ENCODE measurements at regions not wholly inside any gene's neighbourhood (a gene's known extent, or its start where the extent isn't known, plus 50 kb on each side); places are given as distances from the start of the nearest gene placed in this dataset.
A peak's percentile ranks its signal among the peaks of the same experiment; 100 is the strongest.

DNA sequence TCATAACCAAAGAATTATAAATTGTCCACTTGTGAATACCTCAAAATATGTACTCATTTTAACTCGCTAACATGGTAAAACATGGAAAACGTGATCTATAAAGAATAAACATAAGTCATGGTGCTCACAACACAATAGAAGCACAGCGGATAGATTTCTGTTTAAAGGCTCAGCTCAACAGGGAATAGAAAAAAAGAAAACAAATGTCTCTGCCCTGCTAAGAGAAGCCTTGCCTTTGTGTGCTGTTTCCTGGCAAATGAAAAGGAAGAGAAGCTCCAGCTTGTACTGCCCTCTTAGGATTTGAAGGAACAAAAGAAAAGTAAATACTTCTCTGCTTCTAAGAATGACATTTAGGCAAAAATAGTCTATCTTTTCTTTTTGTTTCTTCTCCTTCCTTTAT lies 121.0 kb upstream of the KRR1 start:
- DNase-seq (ENCODE audit: low spot score) (no peak), ATAC-seq (peak; percentile 75)
- H3K27me3 Mint-ChIP-seq (ENCODE audit: low read depth), result no peaks in the 10 kb centered on the region
- TF ChIP-seq, protein P1, sequence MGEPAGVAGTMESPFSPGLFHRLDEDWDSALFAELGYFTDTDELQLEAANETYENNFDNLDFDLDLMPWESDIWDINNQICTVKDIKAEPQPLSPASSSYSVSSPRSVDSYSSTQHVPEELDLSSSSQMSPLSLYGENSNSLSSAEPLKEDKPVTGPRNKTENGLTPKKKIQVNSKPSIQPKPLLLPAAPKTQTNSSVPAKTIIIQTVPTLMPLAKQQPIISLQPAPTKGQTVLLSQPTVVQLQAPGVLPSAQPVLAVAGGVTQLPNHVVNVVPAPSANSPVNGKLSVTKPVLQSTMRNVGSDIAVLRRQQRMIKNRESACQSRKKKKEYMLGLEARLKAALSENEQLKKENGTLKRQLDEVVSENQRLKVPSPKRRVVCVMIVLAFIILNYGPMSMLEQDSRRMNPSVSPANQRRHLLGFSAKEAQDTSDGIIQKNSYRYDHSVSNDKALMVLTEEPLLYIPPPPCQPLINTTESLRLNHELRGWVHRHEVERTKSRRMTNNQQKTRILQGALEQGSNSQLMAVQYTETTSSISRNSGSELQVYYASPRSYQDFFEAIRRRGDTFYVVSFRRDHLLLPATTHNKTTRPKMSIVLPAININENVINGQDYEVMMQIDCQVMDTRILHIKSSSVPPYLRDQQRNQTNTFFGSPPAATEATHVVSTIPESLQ (CRISPR knock-in tag; IDR thresholded peaks at IDR 0.05), result no peak
- TF ChIP-seq TEAD1 (CRISPR knock-in tag; IDR thresholded peaks at IDR 0.05) (no peak), GTF2I (CRISPR knock-in tag; conservative IDR thresholded peaks at IDR 0.05) (no peak), IRF2 (CRISPR knock-in tag; IDR thresholded peaks at IDR 0.05; ENCODE audit: borderline replicate concordance, low read depth) (no peak), KAT7 (CRISPR knock-in tag; IDR thresholded peaks at IDR 0.05; ENCODE audit: borderline replicate concordance) (no peak), ZNF671 (CRISPR knock-in tag; IDR thresholded peaks at IDR 0.05) (no peak), JAZF1 (CRISPR knock-in tag; IDR thresholded peaks at IDR 0.05) (no peak), MXD4 (CRISPR knock-in tag; IDR thresholded peaks at IDR 0.05; ENCODE audit: borderline replicate concordance) (no peak), GRHL2 (CRISPR knock-in tag; IDR thresholded peaks at IDR 0.05; ENCODE audit: insufficient replicate concordance, severe bottlenecking) (no peak), CREM (CRISPR knock-in tag; IDR thresholded peaks at IDR 0.05) (no peak), ZNF317 (CRISPR knock-in tag; IDR thresholded peaks at IDR 0.05; ENCODE audit: borderline replicate concordance, low read depth) (no peak), ESRRA (CRISPR knock-in tag; IDR thresholded peaks at IDR 0.05; ENCODE audit: borderline replicate concordance) (no peak)
- TF ChIP-seq, protein P2, sequence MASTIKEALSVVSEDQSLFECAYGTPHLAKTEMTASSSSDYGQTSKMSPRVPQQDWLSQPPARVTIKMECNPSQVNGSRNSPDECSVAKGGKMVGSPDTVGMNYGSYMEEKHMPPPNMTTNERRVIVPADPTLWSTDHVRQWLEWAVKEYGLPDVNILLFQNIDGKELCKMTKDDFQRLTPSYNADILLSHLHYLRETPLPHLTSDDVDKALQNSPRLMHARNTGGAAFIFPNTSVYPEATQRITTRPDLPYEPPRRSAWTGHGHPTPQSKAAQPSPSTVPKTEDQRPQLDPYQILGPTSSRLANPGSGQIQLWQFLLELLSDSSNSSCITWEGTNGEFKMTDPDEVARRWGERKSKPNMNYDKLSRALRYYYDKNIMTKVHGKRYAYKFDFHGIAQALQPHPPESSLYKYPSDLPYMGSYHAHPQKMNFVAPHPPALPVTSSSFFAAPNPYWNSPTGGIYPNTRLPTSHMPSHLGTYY (CRISPR knock-in tag; IDR thresholded peaks at IDR 0.05), result no peak
- TF ChIP-seq, protein P3, sequence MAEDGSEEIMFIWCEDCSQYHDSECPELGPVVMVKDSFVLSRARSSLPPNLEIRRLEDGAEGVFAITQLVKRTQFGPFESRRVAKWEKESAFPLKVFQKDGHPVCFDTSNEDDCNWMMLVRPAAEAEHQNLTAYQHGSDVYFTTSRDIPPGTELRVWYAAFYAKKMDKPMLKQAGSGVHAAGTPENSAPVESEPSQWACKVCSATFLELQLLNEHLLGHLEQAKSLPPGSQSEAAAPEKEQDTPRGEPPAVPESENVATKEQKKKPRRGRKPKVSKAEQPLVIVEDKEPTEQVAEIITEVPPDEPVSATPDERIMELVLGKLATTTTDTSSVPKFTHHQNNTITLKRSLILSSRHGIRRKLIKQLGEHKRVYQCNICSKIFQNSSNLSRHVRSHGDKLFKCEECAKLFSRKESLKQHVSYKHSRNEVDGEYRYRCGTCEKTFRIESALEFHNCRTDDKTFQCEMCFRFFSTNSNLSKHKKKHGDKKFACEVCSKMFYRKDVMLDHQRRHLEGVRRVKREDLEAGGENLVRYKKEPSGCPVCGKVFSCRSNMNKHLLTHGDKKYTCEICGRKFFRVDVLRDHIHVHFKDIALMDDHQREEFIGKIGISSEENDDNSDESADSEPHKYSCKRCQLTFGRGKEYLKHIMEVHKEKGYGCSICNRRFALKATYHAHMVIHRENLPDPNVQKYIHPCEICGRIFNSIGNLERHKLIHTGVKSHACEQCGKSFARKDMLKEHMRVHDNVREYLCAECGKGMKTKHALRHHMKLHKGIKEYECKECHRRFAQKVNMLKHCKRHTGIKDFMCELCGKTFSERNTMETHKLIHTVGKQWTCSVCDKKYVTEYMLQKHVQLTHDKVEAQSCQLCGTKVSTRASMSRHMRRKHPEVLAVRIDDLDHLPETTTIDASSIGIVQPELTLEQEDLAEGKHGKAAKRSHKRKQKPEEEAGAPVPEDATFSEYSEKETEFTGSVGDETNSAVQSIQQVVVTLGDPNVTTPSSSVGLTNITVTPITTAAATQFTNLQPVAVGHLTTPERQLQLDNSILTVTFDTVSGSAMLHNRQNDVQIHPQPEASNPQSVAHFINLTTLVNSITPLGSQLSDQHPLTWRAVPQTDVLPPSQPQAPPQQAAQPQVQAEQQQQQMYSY (CRISPR knock-in tag; IDR thresholded peaks at IDR 0.05), result no peak
- TF ChIP-seq, protein P4, sequence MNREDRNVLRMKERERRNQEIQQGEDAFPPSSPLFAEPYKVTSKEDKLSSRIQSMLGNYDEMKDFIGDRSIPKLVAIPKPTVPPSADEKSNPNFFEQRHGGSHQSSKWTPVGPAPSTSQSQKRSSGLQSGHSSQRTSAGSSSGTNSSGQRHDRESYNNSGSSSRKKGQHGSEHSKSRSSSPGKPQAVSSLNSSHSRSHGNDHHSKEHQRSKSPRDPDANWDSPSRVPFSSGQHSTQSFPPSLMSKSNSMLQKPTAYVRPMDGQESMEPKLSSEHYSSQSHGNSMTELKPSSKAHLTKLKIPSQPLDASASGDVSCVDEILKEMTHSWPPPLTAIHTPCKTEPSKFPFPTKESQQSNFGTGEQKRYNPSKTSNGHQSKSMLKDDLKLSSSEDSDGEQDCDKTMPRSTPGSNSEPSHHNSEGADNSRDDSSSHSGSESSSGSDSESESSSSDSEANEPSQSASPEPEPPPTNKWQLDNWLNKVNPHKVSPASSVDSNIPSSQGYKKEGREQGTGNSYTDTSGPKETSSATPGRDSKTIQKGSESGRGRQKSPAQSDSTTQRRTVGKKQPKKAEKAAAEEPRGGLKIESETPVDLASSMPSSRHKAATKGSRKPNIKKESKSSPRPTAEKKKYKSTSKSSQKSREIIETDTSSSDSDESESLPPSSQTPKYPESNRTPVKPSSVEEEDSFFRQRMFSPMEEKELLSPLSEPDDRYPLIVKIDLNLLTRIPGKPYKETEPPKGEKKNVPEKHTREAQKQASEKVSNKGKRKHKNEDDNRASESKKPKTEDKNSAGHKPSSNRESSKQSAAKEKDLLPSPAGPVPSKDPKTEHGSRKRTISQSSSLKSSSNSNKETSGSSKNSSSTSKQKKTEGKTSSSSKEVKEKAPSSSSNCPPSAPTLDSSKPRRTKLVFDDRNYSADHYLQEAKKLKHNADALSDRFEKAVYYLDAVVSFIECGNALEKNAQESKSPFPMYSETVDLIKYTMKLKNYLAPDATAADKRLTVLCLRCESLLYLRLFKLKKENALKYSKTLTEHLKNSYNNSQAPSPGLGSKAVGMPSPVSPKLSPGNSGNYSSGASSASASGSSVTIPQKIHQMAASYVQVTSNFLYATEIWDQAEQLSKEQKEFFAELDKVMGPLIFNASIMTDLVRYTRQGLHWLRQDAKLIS (CRISPR knock-in tag; IDR thresholded peaks at IDR 0.05; ENCODE audit: borderline replicate concordance), result no peak
- TF ChIP-seq, protein P5, sequence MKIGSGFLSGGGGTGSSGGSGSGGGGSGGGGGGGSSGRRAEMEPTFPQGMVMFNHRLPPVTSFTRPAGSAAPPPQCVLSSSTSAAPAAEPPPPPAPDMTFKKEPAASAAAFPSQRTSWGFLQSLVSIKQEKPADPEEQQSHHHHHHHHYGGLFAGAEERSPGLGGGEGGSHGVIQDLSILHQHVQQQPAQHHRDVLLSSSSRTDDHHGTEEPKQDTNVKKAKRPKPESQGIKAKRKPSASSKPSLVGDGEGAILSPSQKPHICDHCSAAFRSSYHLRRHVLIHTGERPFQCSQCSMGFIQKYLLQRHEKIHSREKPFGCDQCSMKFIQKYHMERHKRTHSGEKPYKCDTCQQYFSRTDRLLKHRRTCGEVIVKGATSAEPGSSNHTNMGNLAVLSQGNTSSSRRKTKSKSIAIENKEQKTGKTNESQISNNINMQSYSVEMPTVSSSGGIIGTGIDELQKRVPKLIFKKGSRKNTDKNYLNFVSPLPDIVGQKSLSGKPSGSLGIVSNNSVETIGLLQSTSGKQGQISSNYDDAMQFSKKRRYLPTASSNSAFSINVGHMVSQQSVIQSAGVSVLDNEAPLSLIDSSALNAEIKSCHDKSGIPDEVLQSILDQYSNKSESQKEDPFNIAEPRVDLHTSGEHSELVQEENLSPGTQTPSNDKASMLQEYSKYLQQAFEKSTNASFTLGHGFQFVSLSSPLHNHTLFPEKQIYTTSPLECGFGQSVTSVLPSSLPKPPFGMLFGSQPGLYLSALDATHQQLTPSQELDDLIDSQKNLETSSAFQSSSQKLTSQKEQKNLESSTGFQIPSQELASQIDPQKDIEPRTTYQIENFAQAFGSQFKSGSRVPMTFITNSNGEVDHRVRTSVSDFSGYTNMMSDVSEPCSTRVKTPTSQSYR (CRISPR knock-in tag; IDR thresholded peaks at IDR 0.05), result no peak
- TF ChIP-seq, protein P6, sequence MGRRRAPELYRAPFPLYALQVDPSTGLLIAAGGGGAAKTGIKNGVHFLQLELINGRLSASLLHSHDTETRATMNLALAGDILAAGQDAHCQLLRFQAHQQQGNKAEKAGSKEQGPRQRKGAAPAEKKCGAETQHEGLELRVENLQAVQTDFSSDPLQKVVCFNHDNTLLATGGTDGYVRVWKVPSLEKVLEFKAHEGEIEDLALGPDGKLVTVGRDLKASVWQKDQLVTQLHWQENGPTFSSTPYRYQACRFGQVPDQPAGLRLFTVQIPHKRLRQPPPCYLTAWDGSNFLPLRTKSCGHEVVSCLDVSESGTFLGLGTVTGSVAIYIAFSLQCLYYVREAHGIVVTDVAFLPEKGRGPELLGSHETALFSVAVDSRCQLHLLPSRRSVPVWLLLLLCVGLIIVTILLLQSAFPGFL (CRISPR knock-in tag; IDR thresholded peaks at IDR 0.05; ENCODE audit: borderline replicate concordance), result no peak
- TF ChIP-seq, protein P7, sequence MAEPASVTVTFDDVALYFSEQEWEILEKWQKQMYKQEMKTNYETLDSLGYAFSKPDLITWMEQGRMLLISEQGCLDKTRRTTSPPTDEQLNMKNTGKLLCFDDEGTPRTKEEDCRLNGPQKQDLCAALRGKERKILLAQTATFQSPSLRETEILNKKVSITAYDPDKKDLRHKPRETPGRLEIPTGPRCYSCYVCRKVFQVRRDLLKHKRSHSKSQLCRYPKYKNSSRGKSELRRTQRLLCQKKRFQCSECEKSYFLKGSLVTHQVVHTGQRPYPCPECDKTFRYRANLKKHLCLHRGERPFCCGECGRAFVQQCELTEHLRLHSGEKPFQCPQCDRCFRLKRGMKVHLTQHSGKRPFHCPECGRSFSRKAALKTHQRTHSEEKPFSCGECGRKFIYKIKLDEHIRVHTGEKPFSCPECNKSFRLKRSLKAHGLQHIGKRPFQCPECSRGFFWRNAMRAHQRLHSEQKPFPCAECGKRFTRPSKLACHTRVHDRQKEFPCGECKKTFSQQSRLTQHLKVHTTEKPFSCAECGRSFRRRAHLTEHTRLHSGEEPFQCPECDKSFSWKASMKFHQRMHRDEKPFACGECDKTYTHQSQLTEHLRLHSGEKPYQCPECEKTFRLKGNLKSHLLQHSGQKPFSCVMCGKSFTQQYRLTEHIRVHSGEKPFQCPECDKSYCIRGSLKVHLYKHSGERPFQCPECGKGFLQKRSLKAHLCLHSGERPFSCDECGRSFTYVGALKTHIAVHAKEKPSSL (CRISPR knock-in tag; conservative IDR thresholded peaks at IDR 0.05), result no peak
- TF ChIP-seq, protein P8, sequence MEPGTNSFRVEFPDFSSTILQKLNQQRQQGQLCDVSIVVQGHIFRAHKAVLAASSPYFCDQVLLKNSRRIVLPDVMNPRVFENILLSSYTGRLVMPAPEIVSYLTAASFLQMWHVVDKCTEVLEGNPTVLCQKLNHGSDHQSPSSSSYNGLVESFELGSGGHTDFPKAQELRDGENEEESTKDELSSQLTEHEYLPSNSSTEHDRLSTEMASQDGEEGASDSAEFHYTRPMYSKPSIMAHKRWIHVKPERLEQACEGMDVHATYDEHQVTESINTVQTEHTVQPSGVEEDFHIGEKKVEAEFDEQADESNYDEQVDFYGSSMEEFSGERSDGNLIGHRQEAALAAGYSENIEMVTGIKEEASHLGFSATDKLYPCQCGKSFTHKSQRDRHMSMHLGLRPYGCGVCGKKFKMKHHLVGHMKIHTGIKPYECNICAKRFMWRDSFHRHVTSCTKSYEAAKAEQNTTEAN (CRISPR knock-in tag; IDR thresholded peaks at IDR 0.05), result no peak
- H3K27ac Mint-ChIP-seq, result peak overlapping the region; percentile 34; the same call in 1 of the 2 replicates
- CTCF ChIA-PET, result interaction anchor here (0.7 to 0.8 kb wide), 2 partner anchors 9 to 11 kb away, joined by 3 to 4 read pairs; no protein-coding TSS in a partner anchor
- peaks cover 12% of the 10 kb centered on the region for H3K9me3 Mint-ChIP-seq
- peaks cover 8% of the 10 kb centered on the region for H3K36me3 Mint-ChIP-seq
- H3K4me3 Mint-ChIP-seq, result no peak overlapping the region
- H3K4me1 Mint-ChIP-seq, result peaks cover 61% of the 10 kb centered on the region
- POLR2A ChIA-PET, result no interaction called here

Measured in WTC11 (cell line).